ENCODE measurements at regions not wholly inside any gene's neighbourhood (a gene's known extent, or its start where the extent isn't known, plus 50 kb on each side); places are given as distances from the start of the nearest gene placed in this dataset.

DNA sequence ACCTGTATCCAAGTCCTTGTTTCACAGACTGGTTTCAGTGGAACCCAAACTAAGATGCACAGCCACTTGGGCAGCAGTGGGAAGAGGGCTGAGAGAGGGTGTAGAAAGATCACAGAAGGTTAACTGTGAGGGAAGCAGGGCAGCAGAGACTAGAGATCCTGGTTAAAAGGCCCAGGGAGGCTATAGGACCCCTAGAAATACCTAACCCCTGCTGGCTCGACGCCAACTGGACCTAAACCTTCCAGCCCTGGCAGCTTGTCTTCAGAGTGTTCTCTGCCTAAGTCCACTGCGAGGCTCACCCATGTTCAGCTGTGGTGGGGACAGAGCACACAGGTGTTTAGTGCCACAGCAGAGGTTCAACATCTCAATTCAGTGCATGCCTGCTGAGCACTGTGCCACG lies 96.5 kb downstream of the ZNF621 start:
- no TSS peak for BruUV-seq (replicated peaks)
- ChIA-PET POLR2A (no interaction called here), CTCF (no interaction called here)
- DNase-seq (ENCODE audit: low read depth, low spot score) (no peak), ATAC-seq (no peak)
- no peak overlapping the region for H3K4me3 ChIP-seq (ENCODE audit: low read depth in 2 of 2, low read length in 2 of 2)
- in situ Hi-C loops (cut with HindIII; ENCODE audit: low pct_unique_long_range_greater_than_20kb, low sequenced_read_pairs): no loop called here
- H3K27me3 ChIP-seq (ENCODE audit: control insufficient read depth, insufficient read depth, low read length): no peaks in the 10 kb centered on the region
- no peaks in the 10 kb centered on the region for H3K9me3 ChIP-seq (ENCODE audit: control insufficient read depth, insufficient read depth, low read depth, low read length)
- H3K4me1 ChIP-seq (ENCODE audit: control insufficient read depth, insufficient read depth, low read length): no peaks in the 10 kb centered on the region
- H3K27ac ChIP-seq (ENCODE audit: low read length): no peak overlapping the region
- intact Hi-C loops (cut with micrococcal nuclease; ENCODE audit: unreplicated experiment): no loop called here
- no peaks in the 10 kb centered on the region for H3K36me3 ChIP-seq (ENCODE audit: control insufficient read depth, insufficient read depth, low read length)
- TF ChIP-seq POLR2AphosphoS5 (IDR thresholded peaks at IDR 0.05; ENCODE audit: low read depth, low read length) (no peak), TCF7L2 (IDR thresholded peaks at IDR 0.05; ENCODE audit: low read depth, low read length) (no peak), REST (IDR thresholded peaks at IDR 0.05; ENCODE audit: insufficient read depth in 1 of 2, low read depth in 2 of 2, low read length in 1 of 2) (no peak), SIN3A (IDR thresholded peaks at IDR 0.05; ENCODE audit: borderline replicate concordance, insufficient read depth, low read depth, low read length) (no peak)
- TF ChIP-seq, protein P1, sequence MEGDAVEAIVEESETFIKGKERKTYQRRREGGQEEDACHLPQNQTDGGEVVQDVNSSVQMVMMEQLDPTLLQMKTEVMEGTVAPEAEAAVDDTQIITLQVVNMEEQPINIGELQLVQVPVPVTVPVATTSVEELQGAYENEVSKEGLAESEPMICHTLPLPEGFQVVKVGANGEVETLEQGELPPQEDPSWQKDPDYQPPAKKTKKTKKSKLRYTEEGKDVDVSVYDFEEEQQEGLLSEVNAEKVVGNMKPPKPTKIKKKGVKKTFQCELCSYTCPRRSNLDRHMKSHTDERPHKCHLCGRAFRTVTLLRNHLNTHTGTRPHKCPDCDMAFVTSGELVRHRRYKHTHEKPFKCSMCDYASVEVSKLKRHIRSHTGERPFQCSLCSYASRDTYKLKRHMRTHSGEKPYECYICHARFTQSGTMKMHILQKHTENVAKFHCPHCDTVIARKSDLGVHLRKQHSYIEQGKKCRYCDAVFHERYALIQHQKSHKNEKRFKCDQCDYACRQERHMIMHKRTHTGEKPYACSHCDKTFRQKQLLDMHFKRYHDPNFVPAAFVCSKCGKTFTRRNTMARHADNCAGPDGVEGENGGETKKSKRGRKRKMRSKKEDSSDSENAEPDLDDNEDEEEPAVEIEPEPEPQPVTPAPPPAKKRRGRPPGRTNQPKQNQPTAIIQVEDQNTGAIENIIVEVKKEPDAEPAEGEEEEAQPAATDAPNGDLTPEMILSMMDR (IDR thresholded peaks at IDR 0.05): no peak

DNA sequence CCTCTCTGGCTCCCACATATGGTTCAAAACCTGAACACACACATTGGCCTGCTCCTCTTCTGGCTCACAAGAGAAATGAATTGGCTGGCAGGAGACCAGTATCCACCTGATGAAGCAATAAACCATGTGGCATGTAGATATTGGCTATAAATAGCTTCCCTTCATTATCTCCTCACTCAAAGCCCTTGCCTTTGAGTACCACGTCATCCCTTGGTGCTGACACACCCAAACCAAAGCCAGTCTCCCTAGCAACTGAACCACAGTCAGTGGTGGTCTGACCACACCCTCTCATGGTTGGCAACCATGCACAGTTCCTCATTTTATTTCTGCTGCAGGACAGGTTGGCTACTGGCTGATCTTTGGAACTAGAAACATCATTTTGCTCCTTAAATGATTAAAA lies 98.8 kb downstream of the ZNF621 start:
- Histone ChIP-seq H3K27ac (ENCODE audit: low read length) (no peak overlapping the region), H3K4me3 (ENCODE audit: low read depth in 2 of 2, low read length in 2 of 2) (no peak overlapping the region), H3K9me3 (ENCODE audit: control insufficient read depth, insufficient read depth, low read depth, low read length) (no peaks in the 10 kb centered on the region), H3K36me3 (ENCODE audit: control insufficient read depth, insufficient read depth, low read length) (no peaks in the 10 kb centered on the region), H3K4me1 (ENCODE audit: control insufficient read depth, insufficient read depth, low read length) (no peaks in the 10 kb centered on the region), H3K27me3 (ENCODE audit: control insufficient read depth, insufficient read depth, low read length) (no peaks in the 10 kb centered on the region)
- ATAC-seq (no peak), DNase-seq (ENCODE audit: low read depth, low spot score) (no peak)
- intact Hi-C loops (cut with micrococcal nuclease; ENCODE audit: unreplicated experiment) (no loop called here), in situ Hi-C loops (cut with HindIII; ENCODE audit: low pct_unique_long_range_greater_than_20kb, low sequenced_read_pairs) (no loop called here)
- ChIA-PET POLR2A (no interaction called here), CTCF (no interaction called here)
- no TSS peak for BruUV-seq (replicated peaks)
- TF ChIP-seq SIN3A (IDR thresholded peaks at IDR 0.05; ENCODE audit: borderline replicate concordance, insufficient read depth, low read depth, low read length): no peak
- TF ChIP-seq TCF7L2 (IDR thresholded peaks at IDR 0.05; ENCODE audit: low read depth, low read length): no peak
- TF ChIP-seq REST (IDR thresholded peaks at IDR 0.05; ENCODE audit: insufficient read depth in 1 of 2, low read depth in 2 of 2, low read length in 1 of 2): no peak
- TF ChIP-seq, protein P1 (IDR thresholded peaks at IDR 0.05): no peak
- no peak for TF ChIP-seq POLR2AphosphoS5 (IDR thresholded peaks at IDR 0.05; ENCODE audit: low read depth, low read length)
